ENCODE measurements at regions not wholly inside any gene's neighbourhood (a gene's known extent, or its start where the extent isn't known, plus 50 kb on each side); places are given as distances from the start of the nearest gene placed in this dataset.

- TF ChIP-seq CTCF (IDR thresholded peaks at IDR 0.05): peak in 1 of 3 experiments; percentile 23
- no peak for TF ChIP-seq POLR2A (IDR thresholded peaks at IDR 0.05)
Measured at GRCh38 chr4:170853422-170854021, 763.8 kb upstream of the AADAT start.
